HG03354 (cell line): ENCODE measurements at regions not wholly inside any gene's neighbourhood (a gene's known extent, or its start where the extent isn't known, plus 50 kb on each side); places are given as distances from the start of the nearest gene placed in this dataset.
"Not testable (repeated sequence)": the region's sequence is repeated elsewhere in the genome, so short reads cannot be mapped to it uniquely, and the experiment has no call there.

ENCODE experiments used
- ATAC-seq: cut with Tn5 transposase; IDR thresholded peaks from one replicate; pipeline ENCODE4 v1.9.1; 2021; ENCODE audit warnings: mild to moderate bottlenecking; ENCODE audit not compliant: unreplicated experiment, poor library complexity, severe bottlenecking

GRCh38 chr16:17775061-17775460 is 304.3 kb upstream of the XYLT1 start:
- ATAC-seq: no peak

DNA sequence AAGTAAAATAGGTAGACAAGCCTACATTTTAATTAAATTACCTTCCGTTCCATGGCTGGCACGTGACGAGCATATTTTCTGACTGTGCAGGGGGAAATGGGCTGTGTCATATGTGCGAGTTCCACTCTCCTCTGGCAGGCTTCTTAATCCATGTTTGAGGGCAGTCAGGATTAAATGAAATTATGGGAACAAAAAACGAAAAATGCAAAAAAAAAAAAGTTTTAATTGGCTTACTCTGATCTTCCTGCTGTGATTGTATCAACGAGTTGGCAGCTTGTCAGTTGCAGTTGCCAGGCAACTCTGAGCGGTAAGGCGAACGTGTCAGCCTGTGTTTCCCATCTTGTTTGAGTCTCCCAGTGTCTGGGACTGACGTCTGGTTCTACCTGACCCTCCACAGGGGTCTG is 302.9 kb upstream of the XYLT1 start:
- ATAC-seq: no peak

DNA sequence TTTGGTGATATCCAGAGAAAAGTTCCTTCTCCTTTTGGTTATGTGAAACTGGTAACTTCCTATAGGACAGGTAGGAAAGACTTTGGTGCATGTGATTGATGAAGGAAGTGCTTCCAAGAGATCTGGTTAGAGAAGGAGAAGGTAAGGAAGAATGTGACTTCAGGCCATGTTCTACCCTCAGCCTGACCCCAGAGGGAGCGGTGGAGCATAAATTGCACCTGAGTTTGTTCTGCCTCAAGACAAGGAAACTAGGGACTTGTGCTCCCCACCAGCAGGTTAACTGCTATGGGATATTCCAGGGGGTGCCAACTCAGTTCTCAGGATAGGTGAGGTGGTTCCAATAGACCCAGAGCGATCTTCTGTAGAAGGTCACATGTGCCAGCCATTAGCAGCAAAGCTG is 299.3 kb upstream of the XYLT1 start:
- no peak for ATAC-seq

DNA sequence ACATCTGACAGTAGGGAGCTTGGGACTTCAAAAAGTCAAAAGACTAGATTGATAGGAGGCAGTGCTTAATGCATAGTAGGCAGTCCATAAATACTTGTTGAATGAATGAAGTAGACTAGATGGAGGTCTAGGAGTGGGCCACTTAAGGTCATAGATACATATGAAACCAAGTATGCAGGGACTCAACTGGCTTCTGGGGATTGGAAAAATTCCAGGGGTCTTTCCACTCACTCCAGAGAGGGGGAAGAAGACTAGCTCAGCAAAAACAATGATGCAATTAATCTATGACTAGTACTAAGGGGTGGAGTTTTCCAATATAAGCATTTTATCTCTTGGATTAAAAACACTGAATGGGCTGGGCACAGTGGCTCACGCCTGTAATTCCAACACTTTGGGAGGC is 298.3 kb upstream of the XYLT1 start:
- ATAC-seq: no peak

- no peak for ATAC-seq
Measured at GRCh38 chr16:17768257-17768656, 297.5 kb upstream of the XYLT1 start.

- ATAC-seq: no peak
Measured at GRCh38 chr16:17766012-17766411, 295.3 kb upstream of the XYLT1 start.

DNA sequence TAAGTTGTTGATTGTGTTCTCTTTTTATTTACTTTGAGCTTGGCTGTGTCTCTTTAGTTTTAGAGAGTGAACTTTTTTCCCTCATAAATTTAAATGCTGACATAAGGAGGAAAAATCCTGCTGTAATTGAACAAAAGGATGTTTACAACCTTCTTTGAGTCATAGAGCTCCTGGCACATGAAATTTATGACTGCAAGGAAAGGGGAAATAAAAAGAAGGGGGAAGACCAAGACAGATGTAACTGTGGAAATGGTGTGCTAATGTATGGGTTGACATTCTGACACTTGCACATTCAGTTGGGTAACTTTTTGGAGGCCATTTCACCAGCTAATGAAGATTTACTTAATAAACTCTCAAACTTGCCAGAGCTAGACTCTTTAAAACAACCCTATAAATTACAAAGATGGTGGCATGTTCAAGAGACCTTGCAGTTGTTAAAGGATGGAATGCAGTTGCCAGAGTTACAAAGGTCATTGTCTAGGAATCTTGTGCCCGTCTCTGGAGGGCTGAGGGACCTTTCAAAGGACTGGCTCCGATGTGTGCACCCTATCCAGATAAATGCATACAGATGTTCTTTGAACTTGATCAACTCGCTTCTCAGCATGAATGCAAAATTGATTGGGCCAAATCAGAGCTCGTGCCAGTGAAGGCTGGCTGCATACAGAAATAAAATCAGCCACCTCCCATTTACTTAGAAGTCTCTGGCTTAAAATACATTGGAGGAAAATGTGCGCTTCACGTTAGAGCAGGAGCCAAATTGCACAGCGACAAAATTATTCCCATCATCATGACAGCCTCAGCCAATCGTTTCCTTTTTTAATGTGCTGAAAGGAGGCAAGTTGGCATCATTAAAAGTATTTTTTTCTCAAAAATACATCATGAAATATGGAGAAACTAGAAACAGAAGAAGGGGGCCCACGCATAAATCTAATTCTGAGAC is 289.0 kb upstream of the XYLT1 start:
- no peak for ATAC-seq

- ATAC-seq: no peak
Measured at GRCh38 chr16:17757808-17758207, 287.0 kb upstream of the XYLT1 start.

- no peak for ATAC-seq
Measured at GRCh38 chr16:17755158-17755557, 284.4 kb upstream of the XYLT1 start.

- ATAC-seq: no peak
Measured at GRCh38 chr16:17753434-17753833, 282.7 kb upstream of the XYLT1 start.

DNA sequence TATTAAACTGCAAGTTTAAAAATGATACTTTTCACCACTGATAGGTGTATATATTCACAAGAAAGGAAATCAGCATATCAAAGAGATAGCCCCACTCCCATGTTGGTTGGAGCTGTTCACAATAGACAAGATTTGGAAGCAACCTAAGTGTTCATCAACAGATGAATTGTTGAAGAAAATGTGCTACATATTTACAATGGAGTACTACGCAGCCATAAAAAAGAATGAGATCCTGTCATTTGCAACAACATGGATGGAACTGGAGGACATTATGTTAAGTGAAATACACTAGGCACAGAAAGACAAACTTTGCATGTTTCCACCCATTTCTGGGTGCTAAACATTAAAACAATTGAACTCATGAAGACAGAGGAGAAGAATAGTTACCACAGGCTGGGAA is 278.9 kb upstream of the XYLT1 start:
- no peak for ATAC-seq

DNA sequence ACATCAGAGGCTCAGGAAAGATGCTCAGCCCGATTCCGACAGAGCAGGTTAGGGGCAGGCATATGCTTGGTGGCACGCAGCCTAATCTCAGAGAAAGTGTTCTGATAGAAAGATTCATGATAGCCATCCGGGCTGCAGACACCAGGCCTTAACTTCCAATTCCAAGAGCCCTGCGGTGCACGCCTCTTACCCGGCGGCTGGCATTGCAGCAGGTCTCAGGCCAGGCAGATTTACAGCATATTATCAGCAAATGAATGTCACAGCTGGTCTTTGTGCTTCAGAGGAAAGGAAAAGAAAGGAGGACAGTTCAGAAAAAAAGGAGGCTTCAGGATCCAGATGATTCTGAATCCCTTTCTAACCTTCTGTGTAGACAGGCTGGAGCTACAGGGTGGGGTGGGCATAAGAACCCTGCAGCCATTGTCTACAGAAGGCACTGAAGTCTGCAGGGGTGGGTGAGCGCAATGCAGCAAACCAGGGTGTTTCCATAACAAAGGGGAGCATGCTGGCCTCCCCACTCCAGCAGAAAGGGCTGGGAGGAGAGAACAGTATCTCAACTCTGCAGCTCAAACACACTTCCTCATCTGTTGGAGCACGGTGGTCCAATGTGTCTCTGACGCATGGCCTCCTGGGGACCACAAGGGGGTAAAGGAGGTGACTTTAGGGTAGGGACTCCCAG is 277.4 kb upstream of the XYLT1 start:
- ATAC-seq: no peak

DNA sequence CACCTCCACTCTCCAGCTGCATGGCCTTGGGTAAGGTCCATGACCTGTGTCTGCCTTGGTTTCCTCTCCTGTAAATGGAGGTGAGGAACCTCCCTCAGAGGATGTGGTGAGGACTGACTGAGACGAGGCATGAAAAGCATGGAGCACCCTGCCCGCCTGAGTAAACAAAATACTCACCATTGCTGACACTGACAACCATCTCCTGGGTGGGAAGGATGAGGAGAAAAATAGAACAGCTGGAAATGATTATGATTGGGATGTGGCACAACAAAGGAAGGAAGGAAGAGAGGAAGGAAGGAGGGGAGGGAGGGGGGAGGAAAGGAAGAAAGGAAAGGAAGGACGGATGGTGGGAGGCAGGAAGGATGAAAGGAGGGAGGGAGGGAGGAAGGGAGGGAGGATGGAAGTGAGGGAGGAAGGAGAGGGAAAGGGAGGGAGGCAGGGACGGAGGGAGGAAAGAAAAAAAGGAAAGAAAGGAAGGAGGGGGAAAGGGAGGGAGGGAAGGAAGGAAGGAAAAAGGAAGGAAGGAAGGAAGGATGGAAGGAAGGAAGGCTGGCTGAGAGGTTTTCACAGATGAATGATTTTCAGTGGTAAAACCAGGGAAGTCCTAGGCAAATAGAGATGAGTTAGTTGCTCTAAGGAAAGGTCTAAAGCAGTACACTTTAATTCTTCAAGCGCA is 276.5 kb upstream of the XYLT1 start:
- ATAC-seq: no peak

DNA sequence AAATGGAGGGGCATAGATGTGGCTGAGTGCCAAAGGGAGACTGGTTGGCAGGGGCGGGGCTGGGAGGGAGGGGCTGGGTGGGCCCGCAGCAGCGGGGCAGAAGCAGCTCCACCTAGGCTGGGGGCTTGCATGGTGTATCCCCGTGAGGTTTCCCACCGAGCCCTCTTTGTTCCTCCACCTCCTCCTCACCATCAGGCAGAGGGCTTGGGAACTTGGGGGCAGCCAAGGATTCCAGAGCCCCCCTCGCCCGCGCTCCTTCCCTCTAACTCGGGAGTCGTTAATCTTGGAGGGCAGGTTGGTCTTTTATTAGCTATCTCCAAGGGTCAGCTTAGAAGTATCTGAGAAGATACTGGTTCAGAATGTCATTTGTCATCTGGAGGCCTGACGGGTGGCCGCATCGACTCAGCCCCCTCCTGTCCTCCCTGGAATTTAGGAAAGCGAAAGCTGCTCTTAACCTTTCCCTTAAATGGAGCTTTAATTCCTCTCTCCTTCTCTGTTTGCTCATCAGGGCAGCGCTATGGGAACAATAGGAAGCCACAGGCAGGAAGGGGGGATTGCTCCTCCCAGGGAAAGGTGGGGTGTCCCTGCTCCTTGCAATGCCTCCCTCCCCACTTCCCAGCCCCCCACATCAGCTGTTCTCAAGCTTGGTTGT is 274.3 kb upstream of the XYLT1 start:
- ATAC-seq: no peak

DNA sequence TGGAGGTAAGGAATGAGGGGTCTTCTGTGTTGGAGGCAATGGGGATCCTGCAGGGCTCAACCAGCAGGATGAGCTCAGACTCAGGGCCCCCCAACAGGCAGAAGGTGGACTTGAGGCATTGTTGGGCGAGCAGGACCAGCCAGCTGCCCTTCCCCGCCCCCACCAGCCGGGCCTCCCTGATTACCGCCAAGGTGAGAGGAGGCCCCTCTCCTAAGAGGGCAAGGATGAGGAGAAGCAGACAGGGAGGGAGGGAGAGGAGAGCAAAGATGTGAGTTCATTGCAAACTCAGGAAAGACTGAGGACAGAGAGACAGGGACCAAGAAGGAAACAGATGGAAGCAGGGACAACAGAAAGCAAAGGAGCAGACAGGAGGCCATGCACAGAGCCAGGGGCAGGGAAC is 272.8 kb upstream of the XYLT1 start:
- no peak for ATAC-seq

DNA sequence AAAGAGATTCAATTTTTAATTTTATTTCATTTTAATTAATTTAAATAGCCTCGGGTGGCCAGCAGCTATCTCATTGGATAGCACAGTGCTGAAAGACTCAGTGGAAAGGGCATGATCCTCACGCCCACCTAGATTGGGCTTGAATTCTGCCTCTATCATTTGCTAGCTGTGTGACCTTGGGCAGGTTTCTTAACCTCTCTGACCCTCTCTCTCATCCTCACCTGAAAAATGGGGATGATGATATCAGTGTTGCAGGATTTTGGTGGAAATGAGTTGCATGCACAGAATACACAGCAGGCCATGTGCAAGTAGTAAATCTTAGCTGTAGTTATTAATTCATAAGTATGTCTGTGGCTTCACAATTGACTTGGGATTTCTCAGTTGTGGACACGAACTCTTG is 272.4 kb upstream of the XYLT1 start:
- no peak for ATAC-seq

DNA sequence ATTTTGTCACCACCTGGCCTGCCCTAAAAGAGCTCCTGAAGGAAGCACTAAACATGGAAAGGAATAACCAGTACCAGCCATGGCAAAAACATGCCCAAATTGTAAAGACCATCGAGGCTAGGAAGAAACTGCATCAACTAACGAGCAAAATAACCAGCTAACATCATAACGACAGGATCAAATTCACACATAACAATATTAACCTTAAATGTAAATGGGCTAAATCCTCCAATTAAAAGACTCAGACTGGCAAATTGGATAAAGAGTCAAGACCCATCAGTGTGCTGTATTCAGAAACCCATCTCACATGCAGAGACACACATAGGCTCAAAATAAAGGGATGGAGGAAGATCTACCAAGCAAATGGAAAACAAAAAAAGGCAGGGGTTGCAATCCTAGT is 264.3 kb upstream of the XYLT1 start:
- ATAC-seq: not testable (repeated sequence)

DNA sequence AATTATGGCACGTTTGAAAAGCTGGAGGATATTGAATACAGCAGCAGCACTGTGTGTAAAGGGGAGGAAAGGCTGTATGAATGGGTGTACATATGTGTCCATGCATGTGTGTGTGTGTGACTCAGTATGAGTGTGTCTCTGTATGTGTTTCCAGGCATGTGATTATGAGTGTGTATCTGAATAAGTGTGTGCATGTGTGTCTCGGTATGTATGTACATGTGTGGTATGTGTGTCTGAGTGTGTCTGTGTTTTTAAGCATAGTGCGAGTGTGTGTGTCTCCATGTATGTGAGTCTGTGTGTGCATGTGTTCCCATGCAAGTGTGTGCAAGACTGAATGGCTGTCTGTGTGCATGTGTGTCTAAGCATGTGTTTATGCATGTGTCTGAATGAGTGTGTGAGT is 259.1 kb upstream of the XYLT1 start:
- ATAC-seq: no peak

DNA sequence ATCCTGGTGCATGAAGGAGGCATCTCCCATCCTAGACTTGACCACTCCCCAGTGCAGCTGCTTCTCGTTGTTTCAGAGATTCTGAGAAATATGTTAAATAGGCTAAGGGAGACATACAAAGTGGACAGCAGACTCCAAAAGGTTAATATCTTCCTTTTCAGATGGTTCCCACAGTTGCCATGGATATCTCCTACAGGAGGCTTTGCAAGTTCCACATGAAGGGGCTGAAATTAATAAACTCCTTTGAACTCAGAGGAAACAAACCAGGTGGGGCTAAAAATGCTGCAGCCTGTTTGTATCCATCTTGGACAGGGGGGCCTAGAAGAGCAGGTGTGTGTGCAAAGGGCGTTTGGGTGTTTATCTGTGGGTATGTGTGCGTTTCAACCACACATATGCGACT is 257.4 kb upstream of the XYLT1 start:
- ATAC-seq: no peak

- ATAC-seq: no peak
Measured at GRCh38 chr16:17724242-17724898, 253.6 kb upstream of the XYLT1 start.
